ENCODE measurements at regions not wholly inside any gene's neighbourhood (a gene's known extent, or its start where the extent isn't known, plus 50 kb on each side); places are given as distances from the start of the nearest gene placed in this dataset.

- no peak for TF ChIP-seq CTCF (IDR thresholded peaks at IDR 0.05; ENCODE audit: insufficient read depth, low read length, poor library complexity, severe bottlenecking)
- no peak for TF ChIP-seq EZH2phosphoT487 (conservative IDR thresholded peaks at IDR 0.05; ENCODE audit: low read length)
These were observed 785.5 kb upstream of the RAB6C start for GRCh38 chr2:129193961-129194360.
